Endothelial cell of umbilical vein (primary cell): ENCODE measurements at regions not wholly inside any gene's neighbourhood (a gene's known extent, or its start where the extent isn't known, plus 50 kb on each side); places are given as distances from the start of the nearest gene placed in this dataset.

Source experiments
- BruUV-seq: library from RNA; stranded (reverse); fragments of 400-500 nt; replicated peaks from 2 replicates; lab custom pipeline; 2021; lab: Mats Ljungman, UMichigan
- CTCF ChIA-PET: fragments of 300-600, 350-600 bp; sonication (Branson Sonifier 250); formaldehyde crosslinking; loops from one replicate; lab custom pipeline; 2021; ENCODE audit warnings: antibody characterized with exemption, inconsistent platforms; lab: Charles Lee
- POLR2A ChIA-PET: fragments of 300-600, 350-600 bp; sonication (Branson Sonifier 250); formaldehyde crosslinking; loops from one replicate; lab custom pipeline; 2021; ENCODE audit warnings: antibody characterized with exemption, inconsistent platforms; lab: Charles Lee
- DNase-seq: peaks from one replicate; pipeline ENCODE4 v3.0.0-alpha.2; 2011; ENCODE audit warnings: low read depth, low spot score
- FAIRE-seq: peaks from 2 replicates; lab custom pipeline; 2011; peaks lifted over from hg19 to GRCh38; lab: Jason Lieb, UNC
- H2AFZ ChIP-seq: 2 replicates; pipeline ENCODE4 v1.6.0; 2012; ENCODE audit warnings: low read depth, low read length, control low read depth, inconsistent platforms
- H3K27ac ChIP-seq: 2 replicates; pipeline ENCODE4 v1.5.1; 2011; ENCODE audit warnings: low read depth, mild to moderate bottlenecking, control low read depth, low read length, moderate library complexity; ENCODE audit not compliant: insufficient read depth
- H3K27me3 ChIP-seq, 2 experiments: 2 replicates each; pipeline versions ENCODE4 v1.6.0 to v1.6.1; 2011; ENCODE audit warnings: low read length in 2 of 2, mixed read lengths in 1 of 2; ENCODE audit not compliant: control insufficient read depth in 2 of 2, insufficient read depth in 2 of 2
- H3K36me3 ChIP-seq, 2 experiments: 2 replicates in 1 of 2; 3 replicates in 1 of 2; pipeline ENCODE4 v1.5.1; 2011; ENCODE audit warnings: low read length in 2 of 2, mild to moderate bottlenecking in 1 of 2, moderate library complexity in 1 of 2; ENCODE audit not compliant: control insufficient read depth in 2 of 2, insufficient read depth in 2 of 2; ENCODE audit errors: extremely low read depth in 1 of 2
- H3K4me1 ChIP-seq: 3 replicates; pipeline ENCODE4 v1.5.1; 2011; ENCODE audit warnings: mild to moderate bottlenecking, low read length; ENCODE audit not compliant: control insufficient read depth, insufficient read depth; ENCODE audit errors: extremely low read depth
- H3K4me2 ChIP-seq: 2 replicates; pipeline ENCODE4 v1.6.1; 2011; ENCODE audit warnings: low read length, control low read depth, mixed read lengths; ENCODE audit not compliant: insufficient read depth
- H3K4me3 ChIP-seq, 3 experiments: fragments of 200-600 bp in 1 of 3; sonication (generic), shearing (Covaris generic) in 1 of 3; replicated peaks in 1 of 3; 2 replicates each; pipeline ENCODE4 v1.5.1; 2011 to 2016; ENCODE audit warnings: control low read depth in 3 of 3, low read length in 3 of 3, mild to moderate bottlenecking in 2 of 3, inconsistent platforms in 1 of 3, low read depth in 1 of 3, moderate library complexity in 1 of 3; ENCODE audit not compliant: insufficient read depth in 1 of 3
- H3K79me2 ChIP-seq: 2 replicates; pipeline ENCODE4 v1.6.0; 2012; ENCODE audit warnings: low read length, inconsistent platforms; ENCODE audit not compliant: control insufficient read depth, insufficient read depth
- H3K9ac ChIP-seq: replicated peaks from 2 replicates; pipeline ENCODE3; 2011; ENCODE audit warnings: low read length, control low read depth; ENCODE audit not compliant: insufficient read depth; ENCODE audit errors: extremely low read depth
- H3K9me1 ChIP-seq: replicated peaks from 3 replicates; pipeline ENCODE4 v1.6.0; 2011; ENCODE audit warnings: mild to moderate bottlenecking, low read length; ENCODE audit not compliant: control insufficient read depth, insufficient read depth; ENCODE audit errors: extremely low read depth
- H3K9me3 ChIP-seq: replicated peaks from 2 replicates; pipeline ENCODE4 v1.5.1; 2012; ENCODE audit warnings: low read length, inconsistent platforms; ENCODE audit not compliant: control insufficient read depth, insufficient read depth
- H4K20me1 ChIP-seq: replicated peaks from 2 replicates; pipeline ENCODE3; 2011; ENCODE audit warnings: mild to moderate bottlenecking, low read length; ENCODE audit not compliant: control insufficient read depth, insufficient read depth; ENCODE audit errors: extremely low read depth
- CTCF ChIP-seq, 2 donors: IDR thresholded peaks; 1 replicate in 1 of 2; 2 replicates in 1 of 2; pipeline ENCODE4 v1.5.1; 2011; ENCODE audit warnings: low read length in 2 of 2, mild to moderate bottlenecking in 2 of 2, moderate library complexity in 2 of 2, control low read depth in 1 of 2, inconsistent platforms in 1 of 2, low read depth in 1 of 2; ENCODE audit not compliant: insufficient read depth in 1 of 2; ENCODE audit errors: extremely low read depth in 1 of 2
- EZH2 ChIP-seq: IDR thresholded peaks from 2 replicates; pipeline ENCODE4 v1.6.1; 2012; ENCODE audit warnings: borderline replicate concordance, low read depth, mild to moderate bottlenecking, moderate library complexity, low read length, inconsistent platforms; ENCODE audit not compliant: severe bottlenecking
- FOS ChIP-seq: IDR thresholded peaks from 2 replicates; pipeline ENCODE4 v1.6.1; 2011; ENCODE audit warnings: mild to moderate bottlenecking, low read length, moderate library complexity, borderline replicate concordance; ENCODE audit not compliant: insufficient read depth
- GATA2 ChIP-seq: IDR thresholded peaks from 2 replicates; pipeline ENCODE4 v1.7.0; 2011; ENCODE audit warnings: low read depth, mild to moderate bottlenecking, moderate library complexity, mixed read lengths, low read length; ENCODE audit not compliant: insufficient read length, insufficient read depth
- JUN ChIP-seq: IDR thresholded peaks from 2 replicates; pipeline ENCODE4 v1.6.1; 2011; ENCODE audit warnings: borderline replicate concordance, low read depth; ENCODE audit not compliant: insufficient read length, insufficient read depth
- MYC ChIP-seq: IDR thresholded peaks from one replicate; pipeline ENCODE4 v1.6.1; 2011; ENCODE audit warnings: mild to moderate bottlenecking, low read depth, low read length
- POLR2A ChIP-seq: IDR thresholded peaks from 2 replicates; pipeline ENCODE4 v1.6.1; 2012; ENCODE audit warnings: low read depth, mild to moderate bottlenecking, control low read depth, low read length
- POLR2AphosphoS5 ChIP-seq: IDR thresholded peaks from 2 replicates; pipeline ENCODE4 v1.6.1; 2012; ENCODE audit warnings: low read depth, mild to moderate bottlenecking, control low read depth, low read length, moderate library complexity; ENCODE audit not compliant: insufficient read depth
- dilution Hi-C: fragments of 300-500 bp; cut with MboI; formaldehyde crosslinking; loops from one replicate; pipeline ENCODE4 v1.15.0; 2019; ENCODE audit warnings: low sequenced_read_pairs; ENCODE audit not compliant: extremely low pct_ligation_motif_present
- intact Hi-C: fragments of 100-400 bp; cut with micrococcal nuclease; formaldehyde crosslinking; loops from one replicate; pipeline ENCODE4 v1.10.0; 2022
- TF ChIP-seq, protein P1 (sequence below): IDR thresholded peaks from 2 replicates; pipeline ENCODE4 v1.6.1; 2011; ENCODE audit not compliant: insufficient read depth, insufficient read length

GRCh38 chrX:36908801-36909675 lies 99.1 kb upstream of the FAM47C start:
- POLR2A ChIA-PET: no interaction called here
- Histone ChIP-seq H3K27me3 (no peaks in the 10 kb centered on the region), H3K9me3 (no peaks in the 10 kb centered on the region), H2AFZ (no peak overlapping the region), H3K9me1 (no peaks in the 10 kb centered on the region), H3K36me3 (no peaks in the 10 kb centered on the region), H3K4me3 (no peak overlapping the region), H3K9ac (no peak overlapping the region), H4K20me1 (no peaks in the 10 kb centered on the region), H3K79me2 (no peaks in the 10 kb centered on the region), H3K4me2 (no peak overlapping the region), H3K27ac (no peak overlapping the region), H3K4me1 (no peaks in the 10 kb centered on the region)
- dilution Hi-C loops: no loop called here
- DNase-seq (peak; percentile 19), FAIRE-seq (peak; percentile 47)
- intact Hi-C loops: no loop called here
- BruUV-seq: no TSS peak
- CTCF ChIA-PET: no interaction called here
- peak; percentile 14 to 20 for TF ChIP-seq CTCF (IDR thresholded peaks at IDR 0.05; ENCODE audit: extremely low read depth in 1 of 2, insufficient read depth in 1 of 2, low read depth in 1 of 2, low read length in 2 of 2)
- TF ChIP-seq JUN: no peak

GRCh38 chrX:36909676-36910030 lies 98.5 kb upstream of the FAM47C start:
- no TSS peak for BruUV-seq
- Histone ChIP-seq H3K4me2 (no peak overlapping the region), H3K79me2 (no peaks in the 10 kb centered on the region), H3K27me3 (no peaks in the 10 kb centered on the region), H3K9me1 (no peaks in the 10 kb centered on the region), H3K4me3 (no peak overlapping the region), H4K20me1 (no peaks in the 10 kb centered on the region), H3K9ac (no peak overlapping the region), H3K27ac (no peak overlapping the region), H3K36me3 (no peaks in the 10 kb centered on the region), H2AFZ (no peak overlapping the region), H3K4me1 (no peaks in the 10 kb centered on the region), H3K9me3 (no peaks in the 10 kb centered on the region)
- intact Hi-C loops (no loop called here), dilution Hi-C loops (no loop called here)
- ChIA-PET CTCF (no interaction called here), POLR2A (no interaction called here)
- DNase-seq: no peak
- no peak for FAIRE-seq
- no peak for TF ChIP-seq FOS
- no peak for TF ChIP-seq POLR2AphosphoS5
- no peak for TF ChIP-seq POLR2A
- TF ChIP-seq JUN: no peak
- TF ChIP-seq MYC: no peak
- TF ChIP-seq CTCF (IDR thresholded peaks at IDR 0.05; ENCODE audit: extremely low read depth in 1 of 2, insufficient read depth in 1 of 2, low read depth in 1 of 2, low read length in 2 of 2): no peak
- no peak for TF ChIP-seq GATA2
- TF ChIP-seq EZH2: no peak
- TF ChIP-seq, protein P1, sequence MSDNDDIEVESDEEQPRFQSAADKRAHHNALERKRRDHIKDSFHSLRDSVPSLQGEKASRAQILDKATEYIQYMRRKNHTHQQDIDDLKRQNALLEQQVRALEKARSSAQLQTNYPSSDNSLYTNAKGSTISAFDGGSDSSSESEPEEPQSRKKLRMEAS: no peak
